PFSK-1 (cell line): ENCODE measurements at regions not wholly inside any gene's neighbourhood (a gene's known extent, or its start where the extent isn't known, plus 50 kb on each side); places are given as distances from the start of the nearest gene placed in this dataset.

ENCODE experiments used
- FOXP2 ChIP-seq: optimal IDR thresholded peaks from 2 replicates; pipeline ENCODE3; 2011; ENCODE audit warnings: borderline replicate concordance, control low read depth, inconsistent platforms; ENCODE audit not compliant: insufficient read depth; ENCODE audit errors: extremely low read length, extremely low read depth
- POLR2AphosphoS5 ChIP-seq: IDR thresholded peaks from 2 replicates; pipeline ENCODE4 v1.6.1; 2012; ENCODE audit warnings: low read depth, mild to moderate bottlenecking, control low read depth, low read length, moderate library complexity
- SIN3A ChIP-seq: IDR thresholded peaks from 2 replicates; pipeline ENCODE4 v1.6.1; 2012; ENCODE audit warnings: mild to moderate bottlenecking, low read length, moderate library complexity, borderline replicate concordance; ENCODE audit not compliant: insufficient read depth
- TAF1 ChIP-seq: IDR thresholded peaks from 2 replicates; pipeline ENCODE4 v1.6.1; 2012; ENCODE audit warnings: low read length, control low read depth, borderline replicate concordance; ENCODE audit not compliant: insufficient read depth
- TF ChIP-seq, protein P1 (sequence below), 2 experiments: IDR thresholded peaks; 2 replicates each; pipeline versions ENCODE4 v1.6.1 to v1.8.0; 2011 to 2012; ENCODE audit warnings: low read depth in 2 of 2, low read length in 2 of 2, control low read depth in 1 of 2, inconsistent platforms in 1 of 2, mild to moderate bottlenecking in 1 of 2, moderate library complexity in 1 of 2; ENCODE audit not compliant: insufficient read depth in 1 of 2

DNA sequence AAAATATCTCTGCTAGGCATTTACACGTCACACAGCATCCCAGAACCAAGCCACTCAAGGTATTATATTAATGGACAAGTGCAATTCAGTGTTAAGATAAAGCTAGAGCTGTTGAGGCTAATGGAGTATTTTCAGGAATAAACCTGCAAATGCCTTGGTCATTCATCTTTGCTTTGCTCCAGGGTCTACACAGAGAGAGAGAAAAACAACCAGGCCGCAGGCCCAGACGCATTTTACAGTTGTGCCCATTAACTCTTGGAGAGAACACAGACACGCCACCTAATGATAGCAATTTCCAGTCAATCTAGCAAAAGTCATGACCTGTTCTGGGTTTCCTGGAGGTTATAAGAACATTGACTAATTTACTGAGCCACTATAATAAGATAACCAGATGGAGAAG lies 829.3 kb downstream of the LRRTM4 start:
- no peak for TF ChIP-seq POLR2AphosphoS5
- TF ChIP-seq, protein P1, sequence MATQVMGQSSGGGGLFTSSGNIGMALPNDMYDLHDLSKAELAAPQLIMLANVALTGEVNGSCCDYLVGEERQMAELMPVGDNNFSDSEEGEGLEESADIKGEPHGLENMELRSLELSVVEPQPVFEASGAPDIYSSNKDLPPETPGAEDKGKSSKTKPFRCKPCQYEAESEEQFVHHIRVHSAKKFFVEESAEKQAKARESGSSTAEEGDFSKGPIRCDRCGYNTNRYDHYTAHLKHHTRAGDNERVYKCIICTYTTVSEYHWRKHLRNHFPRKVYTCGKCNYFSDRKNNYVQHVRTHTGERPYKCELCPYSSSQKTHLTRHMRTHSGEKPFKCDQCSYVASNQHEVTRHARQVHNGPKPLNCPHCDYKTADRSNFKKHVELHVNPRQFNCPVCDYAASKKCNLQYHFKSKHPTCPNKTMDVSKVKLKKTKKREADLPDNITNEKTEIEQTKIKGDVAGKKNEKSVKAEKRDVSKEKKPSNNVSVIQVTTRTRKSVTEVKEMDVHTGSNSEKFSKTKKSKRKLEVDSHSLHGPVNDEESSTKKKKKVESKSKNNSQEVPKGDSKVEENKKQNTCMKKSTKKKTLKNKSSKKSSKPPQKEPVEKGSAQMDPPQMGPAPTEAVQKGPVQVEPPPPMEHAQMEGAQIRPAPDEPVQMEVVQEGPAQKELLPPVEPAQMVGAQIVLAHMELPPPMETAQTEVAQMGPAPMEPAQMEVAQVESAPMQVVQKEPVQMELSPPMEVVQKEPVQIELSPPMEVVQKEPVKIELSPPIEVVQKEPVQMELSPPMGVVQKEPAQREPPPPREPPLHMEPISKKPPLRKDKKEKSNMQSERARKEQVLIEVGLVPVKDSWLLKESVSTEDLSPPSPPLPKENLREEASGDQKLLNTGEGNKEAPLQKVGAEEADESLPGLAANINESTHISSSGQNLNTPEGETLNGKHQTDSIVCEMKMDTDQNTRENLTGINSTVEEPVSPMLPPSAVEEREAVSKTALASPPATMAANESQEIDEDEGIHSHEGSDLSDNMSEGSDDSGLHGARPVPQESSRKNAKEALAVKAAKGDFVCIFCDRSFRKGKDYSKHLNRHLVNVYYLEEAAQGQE (IDR thresholded peaks at IDR 0.05; ENCODE audit: insufficient read depth in 1 of 2, low read depth in 2 of 2, low read length in 2 of 2): no peak
- TF ChIP-seq SIN3A: no peak
- TF ChIP-seq FOXP2: no peak
- no peak for TF ChIP-seq TAF1

DNA sequence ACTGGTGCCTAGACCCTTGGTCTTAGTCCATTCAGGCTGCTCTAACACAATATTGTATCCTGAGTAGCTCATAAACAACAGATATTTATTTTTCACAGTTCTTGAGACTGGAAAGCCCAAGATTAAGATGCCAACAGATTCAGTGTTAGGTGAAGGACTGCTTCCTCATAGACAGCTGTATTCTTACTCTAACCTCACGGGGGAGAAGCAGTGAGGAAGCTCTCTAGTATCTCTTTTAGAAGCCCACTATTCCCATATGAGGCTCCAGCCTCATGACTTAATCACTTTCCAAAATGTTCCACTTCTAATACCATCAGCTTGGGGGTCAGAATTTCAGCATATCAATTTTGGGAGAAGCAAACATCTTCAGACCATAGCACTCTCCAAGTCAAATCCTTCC lies 833.4 kb downstream of the LRRTM4 start:
- no peak for TF ChIP-seq SIN3A
- no peak for TF ChIP-seq TAF1
- no peak for TF ChIP-seq POLR2AphosphoS5
- TF ChIP-seq, protein P1 (IDR thresholded peaks at IDR 0.05; ENCODE audit: insufficient read depth in 1 of 2, low read depth in 2 of 2, low read length in 2 of 2): no peak
- TF ChIP-seq FOXP2: no peak

DNA sequence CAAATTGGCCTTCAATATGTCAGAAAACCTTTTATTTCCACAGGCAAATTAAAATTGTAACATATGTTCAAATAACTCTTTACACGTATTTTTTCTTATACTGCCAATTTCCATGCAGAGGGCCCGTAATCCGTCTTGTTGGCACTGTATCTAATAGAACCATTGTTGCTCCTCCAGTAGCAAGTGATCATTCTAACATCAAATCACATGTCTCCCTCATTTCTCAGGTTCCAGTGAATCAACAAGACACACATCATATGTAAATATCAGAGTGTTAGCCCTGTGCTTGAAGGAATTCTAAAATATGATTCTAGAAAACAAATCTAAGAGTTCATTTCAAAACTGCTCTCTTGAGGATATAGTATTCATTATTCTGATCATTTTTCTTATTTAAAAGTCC lies 834.3 kb downstream of the LRRTM4 start:
- TF ChIP-seq, protein P1 (IDR thresholded peaks at IDR 0.05; ENCODE audit: insufficient read depth in 1 of 2, low read depth in 2 of 2, low read length in 2 of 2): no peak
- TF ChIP-seq TAF1: no peak
- TF ChIP-seq FOXP2: no peak
- TF ChIP-seq SIN3A: no peak
- TF ChIP-seq POLR2AphosphoS5: no peak

DNA sequence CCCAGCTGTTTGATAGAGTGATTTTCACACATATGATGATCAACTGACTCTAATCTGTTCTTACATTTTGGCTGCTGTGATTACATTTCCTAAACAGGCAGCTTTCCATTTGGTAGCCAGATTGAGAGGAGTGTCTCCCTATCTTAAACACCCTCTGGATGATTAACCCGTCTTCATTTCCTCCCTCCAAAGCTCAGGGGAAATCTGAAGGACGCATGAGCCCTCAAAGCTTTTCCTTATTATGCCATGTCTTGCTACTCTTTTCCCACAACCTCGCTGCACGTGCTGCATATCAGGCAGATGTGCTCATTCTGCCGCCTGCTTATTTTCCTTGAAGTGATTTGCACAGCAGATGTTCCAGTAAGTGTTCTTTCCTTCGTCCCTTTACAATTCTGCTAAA lies 837.4 kb downstream of the LRRTM4 start:
- TF ChIP-seq SIN3A (no peak), POLR2AphosphoS5 (no peak), FOXP2 (no peak), TAF1 (no peak)
- TF ChIP-seq, protein P1 (IDR thresholded peaks at IDR 0.05; ENCODE audit: insufficient read depth in 1 of 2, low read depth in 2 of 2, low read length in 2 of 2): no peak

DNA sequence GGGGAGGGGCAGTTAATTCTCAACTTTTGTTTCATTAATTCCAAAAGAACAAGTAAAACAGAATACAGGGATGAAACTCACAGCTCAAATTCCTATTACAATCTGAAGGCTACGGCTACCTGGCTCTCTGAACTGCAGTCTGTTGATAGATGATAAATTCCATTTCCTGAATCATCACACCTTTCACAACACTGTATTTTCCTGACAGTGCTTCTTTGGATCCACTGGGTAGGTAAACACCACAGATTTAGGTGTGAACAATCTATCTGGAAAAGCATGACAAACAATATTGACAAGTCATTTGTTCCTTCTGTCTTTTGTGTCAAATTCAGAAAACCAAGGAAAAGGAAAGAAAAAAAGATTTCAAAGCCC lies 843.2 kb downstream of the LRRTM4 start:
- TF ChIP-seq POLR2AphosphoS5: no peak
